ENCODE measurements at regions not wholly inside any gene's neighbourhood (a gene's known extent, or its start where the extent isn't known, plus 50 kb on each side); places are given as distances from the start of the nearest gene placed in this dataset.

DNA sequence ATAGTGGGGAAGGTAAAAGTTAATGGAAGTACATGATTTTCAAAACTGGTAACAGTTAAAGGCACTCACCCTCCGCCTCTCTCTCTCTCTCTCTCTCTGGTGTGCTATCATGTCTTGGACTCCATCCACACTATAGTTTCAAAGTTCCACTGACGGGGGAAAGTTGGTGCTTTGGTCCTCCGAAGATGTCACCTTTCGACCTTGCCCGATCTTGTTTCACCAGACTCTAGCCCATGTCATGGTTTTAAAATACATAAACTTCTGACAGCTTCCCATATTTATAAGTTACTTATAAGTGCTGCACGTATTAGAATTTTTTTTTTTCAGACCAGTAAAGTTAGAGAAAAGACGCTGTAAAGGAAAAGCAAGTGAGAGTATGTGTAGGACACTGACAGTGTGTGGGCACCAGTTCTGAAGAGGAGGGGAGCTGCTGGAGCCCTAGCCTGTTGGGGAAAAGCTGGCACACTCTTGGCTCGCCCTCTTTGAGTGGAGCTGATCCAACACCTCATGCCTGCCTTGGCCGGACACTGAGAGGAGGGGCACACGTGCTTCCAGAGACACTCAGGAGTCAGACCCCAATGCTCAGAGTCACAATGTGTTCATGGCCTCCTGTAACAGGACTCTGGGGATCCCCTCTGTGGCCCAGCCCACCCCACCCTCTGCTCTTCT, 200.5 kb upstream of the TPM1 start:
- Mint-ChIP-seq H3K27ac (no peak overlapping the region), H3K9me3 (no peaks in the 10 kb centered on the region), H3K27me3 (ENCODE audit: low read depth) (no peaks in the 10 kb centered on the region), H3K4me3 (no peak overlapping the region), H3K4me1 (ENCODE audit: low read depth) (no peaks in the 10 kb centered on the region), H3K36me3 (ENCODE audit: low read depth) (no peaks in the 10 kb centered on the region)

DNA sequence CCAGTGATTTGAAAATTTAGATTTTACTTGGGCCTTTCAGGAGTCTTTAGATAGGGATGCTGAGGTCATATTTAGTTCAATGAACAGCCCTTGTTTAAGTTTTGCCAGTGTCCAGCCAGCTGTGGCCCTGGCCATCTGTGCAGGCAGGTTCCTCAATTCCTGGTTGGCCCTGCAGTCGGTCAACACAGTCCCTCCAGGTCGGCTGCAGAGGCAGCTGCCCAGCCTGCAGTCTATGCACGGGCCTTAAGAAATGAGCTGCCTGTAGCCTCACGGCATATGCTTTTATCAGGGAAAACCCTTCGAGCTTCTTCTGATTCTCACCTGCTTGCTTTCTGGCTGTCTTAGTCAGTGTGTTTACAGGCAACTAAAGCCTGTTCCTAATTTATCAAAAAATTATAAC, 199.2 kb upstream of the TPM1 start:
- H3K36me3 Mint-ChIP-seq (ENCODE audit: low read depth) = no peaks in the 10 kb centered on the region
- no peak overlapping the region for H3K27ac Mint-ChIP-seq
- H3K4me3 Mint-ChIP-seq = no peak overlapping the region
- no peaks in the 10 kb centered on the region for H3K9me3 Mint-ChIP-seq
- no peaks in the 10 kb centered on the region for H3K4me1 Mint-ChIP-seq (ENCODE audit: low read depth)
- H3K27me3 Mint-ChIP-seq (ENCODE audit: low read depth) = no peaks in the 10 kb centered on the region

DNA sequence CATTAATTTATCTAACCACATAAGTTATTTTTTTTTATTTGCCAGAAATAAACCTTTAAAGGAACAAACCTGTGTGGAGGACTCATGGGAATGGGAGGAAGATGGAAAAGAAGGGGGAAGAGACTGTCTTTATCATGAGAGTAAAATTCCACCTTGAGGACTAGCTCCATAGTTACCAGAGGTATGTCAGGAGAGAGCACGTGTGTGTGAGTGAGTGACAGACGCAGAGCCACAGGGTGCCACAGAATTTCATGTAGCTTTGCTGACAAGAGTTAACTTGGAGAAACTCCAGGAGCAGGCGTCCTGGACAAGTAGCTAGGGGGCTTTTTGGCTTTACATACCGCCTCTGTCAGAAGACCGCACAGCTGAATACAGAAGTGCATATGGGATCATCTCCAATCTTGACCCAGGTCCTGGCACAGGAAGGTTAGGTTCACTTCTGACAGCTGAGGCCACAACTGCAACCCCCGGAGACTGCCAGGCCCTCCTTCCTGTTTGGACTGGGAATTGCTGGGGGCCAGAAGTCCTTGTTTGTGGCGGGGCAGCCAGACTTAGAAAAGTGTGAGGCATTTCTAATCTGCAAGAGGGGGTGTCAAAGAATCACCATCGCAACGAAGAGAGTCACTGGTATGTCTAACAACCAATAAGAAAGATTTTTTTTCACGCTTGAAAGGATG, 197.8 kb upstream of the TPM1 start:
- H3K9me3 Mint-ChIP-seq = no peaks in the 10 kb centered on the region
- no peak overlapping the region for H3K27ac Mint-ChIP-seq
- H3K27me3 Mint-ChIP-seq (ENCODE audit: low read depth) = no peaks in the 10 kb centered on the region
- no peaks in the 10 kb centered on the region for H3K36me3 Mint-ChIP-seq (ENCODE audit: low read depth)
- no peak overlapping the region for H3K4me3 Mint-ChIP-seq
- no peaks in the 10 kb centered on the region for H3K4me1 Mint-ChIP-seq (ENCODE audit: low read depth)

DNA sequence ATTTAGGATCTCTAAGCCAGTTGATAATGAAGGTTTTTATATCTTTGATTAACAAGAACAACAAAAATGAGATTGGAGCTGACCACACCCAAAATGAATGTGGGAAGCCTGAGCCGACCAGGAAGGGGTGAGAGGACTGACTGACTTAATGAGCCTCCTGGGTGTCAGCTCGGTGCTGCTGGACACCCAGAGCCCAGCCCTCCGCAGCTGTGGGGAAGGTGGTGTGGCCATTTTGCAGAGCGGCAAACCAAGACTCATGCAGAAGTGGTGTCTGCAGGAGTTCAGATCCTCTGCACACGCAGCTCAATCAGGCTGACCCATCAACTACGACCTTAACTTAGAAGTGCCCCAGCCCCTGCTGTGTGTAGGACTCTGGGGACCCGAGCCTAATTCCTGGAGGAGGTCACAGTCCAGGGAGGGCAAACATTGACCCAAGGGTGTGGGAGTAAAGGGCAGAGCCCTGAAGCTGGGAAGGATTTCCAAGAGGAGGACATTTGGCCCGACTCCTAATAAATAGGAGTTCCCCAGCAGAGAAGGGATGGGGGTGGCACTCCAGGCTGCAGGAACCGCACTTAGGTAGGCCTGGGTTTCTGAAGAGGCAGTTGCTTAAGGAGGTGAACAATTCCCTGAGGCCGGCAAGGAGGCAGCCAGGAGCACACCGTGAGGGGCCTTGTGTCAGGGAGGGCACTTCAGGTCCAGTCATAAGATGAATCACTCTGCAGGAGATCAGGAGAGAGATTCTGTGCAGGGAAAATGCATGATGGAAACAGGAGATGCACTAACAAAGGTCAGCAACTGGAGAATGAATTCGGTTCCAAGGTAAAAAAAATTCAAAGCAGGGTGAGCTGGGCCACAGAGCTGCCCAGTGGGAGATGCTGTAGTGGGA, 197.1 kb upstream of the TPM1 start:
- Mint-ChIP-seq H3K27ac (no peak overlapping the region), H3K9me3 (no peaks in the 10 kb centered on the region), H3K36me3 (ENCODE audit: low read depth) (no peaks in the 10 kb centered on the region), H3K27me3 (ENCODE audit: low read depth) (no peaks in the 10 kb centered on the region), H3K4me3 (no peak overlapping the region), H3K4me1 (ENCODE audit: low read depth) (no peaks in the 10 kb centered on the region)

DNA sequence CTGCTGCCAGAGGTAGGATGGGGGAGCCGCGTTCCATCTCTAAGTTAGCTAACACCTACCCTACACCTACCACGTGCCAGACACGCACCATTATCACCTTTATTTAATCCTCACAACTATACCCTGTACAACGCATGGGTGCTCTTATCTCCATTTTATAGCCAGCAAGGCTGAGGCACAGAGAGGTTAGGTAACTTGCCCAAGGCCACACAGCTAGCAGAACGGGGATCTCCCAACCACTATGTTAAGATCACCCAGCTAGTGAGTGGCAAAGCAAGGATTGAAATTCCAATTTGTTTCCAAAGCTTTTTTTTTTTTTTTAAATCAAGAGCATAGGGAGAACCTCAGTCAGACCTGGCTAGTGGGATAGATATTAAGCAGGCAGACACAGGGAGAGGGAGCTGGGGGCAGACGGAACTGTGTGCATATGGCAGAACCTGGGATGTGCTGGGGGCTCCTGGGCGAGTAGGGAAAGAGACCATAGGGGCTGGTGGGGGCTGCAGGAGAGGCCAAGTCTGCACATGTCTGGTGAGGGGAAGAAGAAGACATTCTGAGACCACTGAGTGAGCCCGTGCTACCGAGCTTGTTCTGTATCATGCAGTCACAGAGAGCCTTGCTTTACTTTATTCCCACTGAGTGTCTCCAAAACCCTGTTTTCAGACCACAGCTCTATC, 196.3 kb upstream of the TPM1 start:
- H3K36me3 Mint-ChIP-seq (ENCODE audit: low read depth) = no peaks in the 10 kb centered on the region
- H3K27ac Mint-ChIP-seq = no peak overlapping the region
- H3K27me3 Mint-ChIP-seq (ENCODE audit: low read depth) = no peaks in the 10 kb centered on the region
- H3K9me3 Mint-ChIP-seq = no peaks in the 10 kb centered on the region
- no peaks in the 10 kb centered on the region for H3K4me1 Mint-ChIP-seq (ENCODE audit: low read depth)
- H3K4me3 Mint-ChIP-seq = no peak overlapping the region

DNA sequence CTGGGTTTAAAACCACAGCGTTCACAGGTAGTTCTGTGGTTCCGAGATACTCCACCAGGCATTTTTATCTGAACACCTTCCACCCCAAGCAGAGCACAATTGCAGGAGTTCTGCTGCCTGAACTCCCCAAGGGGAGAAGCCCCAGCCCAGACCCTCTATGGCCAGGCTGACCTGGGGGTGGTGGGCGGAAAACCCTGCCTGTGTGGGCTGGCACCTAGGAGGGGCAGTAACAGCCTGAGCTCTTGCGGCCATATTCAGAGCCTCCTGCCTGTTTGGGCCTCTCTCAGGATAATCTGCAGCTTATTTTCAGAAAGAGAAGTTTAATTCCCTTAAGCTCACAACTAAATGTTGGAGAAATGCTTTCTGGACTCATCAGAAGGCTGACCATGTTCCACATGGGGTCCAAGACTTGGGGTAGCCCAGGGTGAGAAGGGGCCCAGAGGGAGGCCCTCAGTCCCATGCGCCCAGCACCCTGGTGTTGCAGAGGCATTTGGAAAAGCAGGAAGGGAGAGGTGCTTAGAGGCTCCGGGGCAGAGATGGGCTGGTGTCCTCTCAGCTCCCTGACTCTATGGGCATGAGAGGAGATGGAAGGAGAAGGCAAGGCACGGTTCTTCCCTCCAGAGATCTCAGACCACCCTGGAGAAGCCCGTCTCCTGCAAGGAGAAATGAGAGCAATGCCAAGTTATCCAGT, 195.6 kb upstream of the TPM1 start:
- Mint-ChIP-seq H3K4me1 (ENCODE audit: low read depth) (no peaks in the 10 kb centered on the region), H3K4me3 (no peak overlapping the region), H3K27me3 (ENCODE audit: low read depth) (no peaks in the 10 kb centered on the region), H3K9me3 (no peaks in the 10 kb centered on the region), H3K36me3 (ENCODE audit: low read depth) (no peaks in the 10 kb centered on the region), H3K27ac (no peak overlapping the region)

DNA sequence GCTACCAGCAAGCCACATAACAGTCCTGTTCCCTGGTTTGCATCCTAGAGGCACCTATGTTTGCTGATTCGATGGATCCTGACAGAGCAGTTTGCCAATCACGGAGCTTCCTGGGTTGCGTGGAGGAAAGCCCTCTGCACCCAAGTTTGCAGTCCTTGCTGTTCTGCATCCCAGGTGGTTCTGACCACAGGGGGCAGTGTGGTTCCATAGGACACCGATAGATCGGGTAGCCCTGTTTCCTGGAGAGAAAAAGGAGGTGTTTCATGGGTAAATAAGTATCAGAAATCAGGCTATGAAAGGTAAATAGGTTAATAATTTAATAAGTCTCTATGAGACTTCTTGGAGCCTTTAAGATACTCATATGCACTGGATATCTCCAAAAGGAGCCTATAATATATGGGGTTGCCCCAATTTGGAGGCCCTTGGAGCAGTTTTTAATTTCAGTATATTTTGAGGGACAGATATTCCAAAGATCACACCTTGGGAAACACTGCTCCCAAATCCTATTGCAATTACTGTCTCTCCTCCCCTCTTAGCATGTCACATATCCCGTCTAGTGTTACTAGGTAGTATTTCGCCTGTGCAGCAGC, 194.6 kb upstream of the TPM1 start:
- Mint-ChIP-seq H3K27ac (no peak overlapping the region), H3K36me3 (ENCODE audit: low read depth) (no peaks in the 10 kb centered on the region), H3K4me3 (no peak overlapping the region), H3K9me3 (no peaks in the 10 kb centered on the region), H3K27me3 (ENCODE audit: low read depth) (no peaks in the 10 kb centered on the region), H3K4me1 (ENCODE audit: low read depth) (no peaks in the 10 kb centered on the region)

DNA sequence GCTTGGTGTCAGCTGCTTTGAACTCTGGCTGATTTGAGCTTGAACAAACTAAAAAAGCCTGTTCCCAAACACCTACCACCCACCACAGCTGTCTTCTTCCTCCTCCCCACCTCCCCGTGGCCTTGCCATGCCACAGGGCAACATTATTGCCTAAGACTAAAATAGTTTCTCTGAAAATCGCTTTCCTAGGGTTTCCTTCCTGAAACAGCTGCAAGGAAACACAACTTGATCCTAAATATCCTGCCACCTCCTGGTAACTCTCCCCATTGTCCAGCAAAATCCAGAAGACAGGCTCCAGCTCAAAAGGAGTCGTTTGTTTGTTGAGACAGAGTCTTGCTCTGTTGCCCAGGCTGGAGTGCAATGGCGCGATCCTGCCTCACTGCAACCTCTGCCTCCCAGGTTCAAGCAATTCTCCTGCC, 193.9 kb upstream of the TPM1 start:
- H3K27me3 Mint-ChIP-seq (ENCODE audit: low read depth) = no peaks in the 10 kb centered on the region
- no peak overlapping the region for H3K27ac Mint-ChIP-seq
- no peaks in the 10 kb centered on the region for H3K36me3 Mint-ChIP-seq (ENCODE audit: low read depth)
- no peak overlapping the region for H3K4me3 Mint-ChIP-seq
- H3K9me3 Mint-ChIP-seq = no peaks in the 10 kb centered on the region
- H3K4me1 Mint-ChIP-seq (ENCODE audit: low read depth) = no peaks in the 10 kb centered on the region

DNA sequence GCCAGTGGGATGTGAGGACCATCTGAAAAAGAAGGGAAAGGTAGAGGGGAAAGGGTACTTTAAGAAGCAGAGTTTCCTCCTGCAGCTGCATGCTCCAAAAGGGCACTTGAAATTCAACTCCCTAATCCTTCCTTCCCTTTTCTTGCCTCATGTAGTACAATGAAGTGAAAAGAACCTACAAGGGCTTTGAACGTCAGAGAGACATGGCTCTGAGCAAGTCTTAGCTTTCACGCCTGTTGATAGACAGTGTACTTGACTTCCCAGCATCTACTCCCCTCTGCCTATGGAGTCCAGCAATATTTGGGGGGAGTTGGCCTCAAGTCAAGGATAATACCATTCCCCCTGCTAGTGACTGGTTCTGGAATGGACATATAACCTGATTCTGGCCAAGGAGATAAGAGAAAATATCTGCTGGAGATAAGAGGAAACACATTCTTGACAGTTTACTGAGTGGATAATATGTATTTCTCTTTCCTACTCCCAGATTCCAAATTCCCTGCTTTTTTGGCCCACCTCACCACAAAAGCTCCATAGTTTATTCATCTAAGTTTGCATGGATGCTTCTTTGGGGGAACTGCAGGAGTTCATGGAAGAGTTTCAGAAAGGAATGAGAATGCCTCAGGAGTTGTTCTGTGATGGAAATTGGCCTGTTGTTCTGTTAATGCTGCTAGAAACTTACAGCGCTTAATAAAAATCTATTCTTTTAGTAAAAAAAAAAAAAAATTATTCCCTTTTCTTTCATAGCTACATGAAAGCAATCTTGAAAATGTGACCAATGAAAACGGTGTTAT, 193.0 kb upstream of the TPM1 start:
- Mint-ChIP-seq H3K27ac (no peak overlapping the region), H3K27me3 (ENCODE audit: low read depth) (no peaks in the 10 kb centered on the region), H3K36me3 (ENCODE audit: low read depth) (no peaks in the 10 kb centered on the region), H3K4me3 (no peak overlapping the region), H3K4me1 (ENCODE audit: low read depth) (no peaks in the 10 kb centered on the region), H3K9me3 (no peaks in the 10 kb centered on the region)

DNA sequence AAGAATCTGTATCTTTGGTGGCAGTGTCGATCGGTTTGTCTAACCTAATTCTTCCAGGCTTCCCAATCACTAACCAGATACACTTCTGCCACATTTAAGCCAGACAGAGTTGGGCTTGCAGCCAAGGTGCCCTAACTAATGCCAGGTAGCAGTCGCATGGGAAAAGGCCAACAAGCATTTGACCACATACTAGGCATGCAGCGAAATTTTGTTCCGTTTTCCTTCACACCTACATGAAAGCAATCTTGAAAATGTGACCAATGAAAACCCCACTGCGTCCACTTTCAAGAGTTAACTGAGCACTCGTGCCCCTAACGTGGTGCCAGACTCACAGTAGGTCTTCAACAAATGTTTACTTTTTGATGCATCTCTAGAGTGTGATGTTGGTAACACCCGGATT, 192.2 kb upstream of the TPM1 start:
- no peaks in the 10 kb centered on the region for H3K9me3 Mint-ChIP-seq
- no peak overlapping the region for H3K4me3 Mint-ChIP-seq
- no peaks in the 10 kb centered on the region for H3K27me3 Mint-ChIP-seq (ENCODE audit: low read depth)
- H3K4me1 Mint-ChIP-seq (ENCODE audit: low read depth) = no peaks in the 10 kb centered on the region
- no peaks in the 10 kb centered on the region for H3K36me3 Mint-ChIP-seq (ENCODE audit: low read depth)
- no peak overlapping the region for H3K27ac Mint-ChIP-seq

DNA sequence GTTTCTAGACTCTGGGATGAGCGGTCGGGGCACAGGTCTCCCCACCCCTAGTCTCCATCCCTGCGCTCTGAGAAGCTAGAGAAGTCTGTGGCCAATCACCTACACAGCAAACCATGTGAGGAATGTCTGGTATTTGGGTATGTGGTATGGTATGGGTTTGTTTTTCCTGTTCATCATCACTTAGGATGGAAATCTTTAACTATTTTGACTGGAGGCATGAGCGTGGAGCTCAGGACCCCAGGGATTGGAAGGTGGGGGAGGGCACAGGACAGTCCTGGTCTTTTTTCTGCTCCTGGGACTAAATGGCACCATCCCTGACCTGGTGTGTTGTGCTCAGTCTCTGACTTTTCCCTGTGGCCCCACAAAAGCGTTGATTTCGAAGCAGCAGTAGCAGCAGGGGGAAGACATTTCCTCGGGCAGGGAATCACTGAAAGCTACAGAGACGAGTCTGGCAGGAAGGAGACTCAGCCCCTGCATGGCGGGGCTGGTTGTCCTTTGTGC, 191.7 kb upstream of the TPM1 start:
- no peaks in the 10 kb centered on the region for H3K27me3 Mint-ChIP-seq (ENCODE audit: low read depth)
- no peaks in the 10 kb centered on the region for H3K9me3 Mint-ChIP-seq
- no peak overlapping the region for H3K4me3 Mint-ChIP-seq
- H3K36me3 Mint-ChIP-seq (ENCODE audit: low read depth) = no peaks in the 10 kb centered on the region
- no peaks in the 10 kb centered on the region for H3K4me1 Mint-ChIP-seq (ENCODE audit: low read depth)
- H3K27ac Mint-ChIP-seq = no peak overlapping the region

DNA sequence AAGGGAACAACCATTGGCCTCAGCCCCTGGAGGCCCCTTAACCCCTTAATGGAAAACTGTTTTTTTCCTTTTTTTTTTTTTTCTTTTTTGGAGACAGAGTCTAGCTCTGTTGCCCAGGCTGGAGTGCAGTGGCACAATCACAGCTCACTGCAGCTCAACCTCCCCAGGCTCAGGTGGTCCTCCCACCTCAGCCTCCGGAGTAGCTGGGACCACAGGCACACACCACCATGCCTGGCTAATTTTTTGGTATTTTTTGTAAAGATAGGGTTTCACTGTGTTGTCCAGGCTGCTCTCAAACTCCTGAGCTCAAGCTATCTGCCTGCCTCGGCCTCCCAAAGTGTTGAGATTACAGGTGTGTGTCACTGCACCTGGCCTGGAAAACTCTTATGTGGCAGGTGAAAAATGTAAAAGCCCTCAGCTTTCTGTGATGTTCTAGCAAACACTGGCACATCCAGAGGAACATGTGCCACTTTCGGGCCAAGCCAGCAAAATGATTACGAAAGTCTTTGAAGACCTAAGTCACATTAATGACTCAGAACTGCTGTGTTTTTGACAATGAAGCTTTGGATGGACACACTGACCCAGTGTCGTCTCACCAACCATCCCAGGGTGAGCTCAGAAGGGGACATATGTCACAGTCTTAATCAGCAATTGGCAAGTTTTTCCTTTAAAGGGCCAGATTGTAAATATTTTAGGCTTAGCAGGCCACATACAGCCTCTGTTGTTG, 189.3 kb upstream of the TPM1 start:
- Mint-ChIP-seq H3K4me1 (ENCODE audit: low read depth) (no peaks in the 10 kb centered on the region), H3K27me3 (ENCODE audit: low read depth) (no peaks in the 10 kb centered on the region), H3K9me3 (no peaks in the 10 kb centered on the region), H3K36me3 (ENCODE audit: low read depth) (no peaks in the 10 kb centered on the region), H3K4me3 (no peak overlapping the region), H3K27ac (no peak overlapping the region)

DNA sequence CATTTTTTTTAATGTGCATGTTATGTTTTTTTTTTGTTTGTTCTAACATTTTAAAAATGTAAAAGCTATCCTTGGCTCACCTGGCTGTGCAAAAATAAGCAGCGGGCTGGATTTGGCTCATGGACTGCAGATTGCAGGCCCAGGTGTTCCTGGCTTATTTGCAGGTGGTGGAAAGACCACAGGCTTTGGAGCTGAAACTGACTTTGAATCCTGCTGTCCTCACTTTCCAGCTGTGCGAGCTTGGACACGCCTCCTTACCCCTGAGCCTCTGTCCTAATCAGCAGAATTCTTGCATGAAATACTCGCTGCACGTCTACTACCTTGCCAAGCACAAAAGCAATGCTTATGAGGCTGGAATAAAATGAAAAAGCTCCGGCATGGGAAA, 188.7 kb upstream of the TPM1 start:
- Mint-ChIP-seq H3K4me1 (ENCODE audit: low read depth) (no peaks in the 10 kb centered on the region), H3K4me3 (no peak overlapping the region), H3K36me3 (ENCODE audit: low read depth) (no peaks in the 10 kb centered on the region), H3K9me3 (no peaks in the 10 kb centered on the region), H3K27me3 (ENCODE audit: low read depth) (no peaks in the 10 kb centered on the region), H3K27ac (no peak overlapping the region)
